ENCODE measurements at regions not wholly inside any gene's neighbourhood (a gene's known extent, or its start where the extent isn't known, plus 50 kb on each side); places are given as distances from the start of the nearest gene placed in this dataset.
"Not testable (repeated sequence)": the region's sequence is repeated elsewhere in the genome, so short reads cannot be mapped to it uniquely, and the experiment has no call there.

GRCh38 chr5:160496784-160497183 lies 75.1 kb downstream of the PTTG1 start:
- ChIA-PET CTCF (interaction anchor here (0.5 kb wide), 1 partner anchor 1807 kb away, joined by 4 read pairs; no protein-coding TSS in a partner anchor), POLR2A (ENCODE audit: low non-redundant PET) (no interaction called here)
- no peak for TF ChIP-seq CTCF (conservative IDR thresholded peaks at IDR 0.05; ENCODE audit: low read depth)
- H3K27ac ChIP-seq, result no peak overlapping the region
- no peak for DNase-seq (ENCODE audit: low spot score)

- POLR2A ChIA-PET (ENCODE audit: low non-redundant PET), result no interaction called here
- H3K27ac ChIP-seq, result no peak overlapping the region
- no peak for TF ChIP-seq CTCF (conservative IDR thresholded peaks at IDR 0.05; ENCODE audit: low read depth)
- no peak for DNase-seq (ENCODE audit: low spot score)
- CTCF ChIA-PET, result interaction anchor here (0.6 to 0.8 kb wide), 2 partner anchors 59 to 962 kb away, joined by 3 to 5 read pairs; no protein-coding TSS in a partner anchor
Observed at GRCh38 chr5:160497878-160498277, 76.2 kb downstream of the PTTG1 start.

- H3K27ac ChIP-seq; POLR2A ChIA-PET (ENCODE audit: low non-redundant PET); DNase-seq (ENCODE audit: low spot score): not testable (repeated sequence)
- CTCF ChIA-PET, result interaction anchor here (0.6 to 0.8 kb wide), 2 partner anchors 60 to 961 kb away, joined by 3 to 5 read pairs; no protein-coding TSS in a partner anchor
Observed at GRCh38 chr5:160498441-160499043, 76.9 kb downstream of the PTTG1 start.

GRCh38 chr5:160500786-160501779 lies 79.4 kb downstream of the PTTG1 start:
- no peak for DNase-seq (ENCODE audit: low spot score)
- POLR2A ChIA-PET (ENCODE audit: low non-redundant PET), result no interaction called here
- no peak for TF ChIP-seq CTCF (conservative IDR thresholded peaks at IDR 0.05; ENCODE audit: low read depth)
- CTCF ChIA-PET, result no interaction called here
- H3K27ac ChIP-seq, result no peak overlapping the region

GRCh38 chr5:160504906-160505305 lies 83.3 kb downstream of the PTTG1 start:
- H3K27ac ChIP-seq, result no peak overlapping the region
- POLR2A ChIA-PET (ENCODE audit: low non-redundant PET), result no interaction called here
- no peak for DNase-seq (ENCODE audit: low spot score)
- CTCF ChIA-PET, result no interaction called here
- TF ChIP-seq CTCF (conservative IDR thresholded peaks at IDR 0.05; ENCODE audit: low read depth), result no peak

GRCh38 chr5:160506006-160507004 lies 84.7 kb downstream of the PTTG1 start:
- TF ChIP-seq CTCF (conservative IDR thresholded peaks at IDR 0.05; ENCODE audit: low read depth), result no peak
- POLR2A ChIA-PET (ENCODE audit: low non-redundant PET), result no interaction called here
- no peak overlapping the region for H3K27ac ChIP-seq
- CTCF ChIA-PET, result interaction anchor here (1.2 kb wide), 1 partner anchor 68 kb away, joined by 7 read pairs; no protein-coding TSS in a partner anchor
- no peak for DNase-seq (ENCODE audit: low spot score)
